Fibroblast of skin of abdomen (primary cell): ENCODE measurements at regions not wholly inside any gene's neighbourhood (a gene's known extent, or its start where the extent isn't known, plus 50 kb on each side); places are given as distances from the start of the nearest gene placed in this dataset.

Experiments
- DNase-seq: peaks from one replicate; pipeline ENCODE4 v3.0.0-alpha.2; 2013

- DNase-seq: no peak
Observed at GRCh38 chr3:55173504-55173903, 245.6 kb upstream of the LRTM1 start.

- DNase-seq: no peak
Observed at GRCh38 chr3:55172913-55173312, 245.1 kb upstream of the LRTM1 start.

- peak; percentile 57 for DNase-seq
Observed at GRCh38 chr3:55170444-55170843, 242.6 kb upstream of the LRTM1 start.

- peak; percentile 100 for DNase-seq
Observed at GRCh38 chr3:55169608-55170072, 241.8 kb upstream of the LRTM1 start.

- DNase-seq: no peak
Observed at GRCh38 chr3:55169161-55169560, 241.3 kb upstream of the LRTM1 start.

- peak; percentile 89 for DNase-seq
Observed at GRCh38 chr3:55167586-55168317, 239.9 kb upstream of the LRTM1 start.

GRCh38 chr3:55166576-55167555, 239.0 kb upstream of the LRTM1 start:
- peak; percentile 64 for DNase-seq

GRCh38 chr3:55165704-55166405, 238.0 kb upstream of the LRTM1 start:
- no peak for DNase-seq

- DNase-seq: peak; percentile 69
Observed at GRCh38 chr3:55165278-55165677, 237.4 kb upstream of the LRTM1 start.

- DNase-seq: peak; percentile 92
Observed at GRCh38 chr3:55164876-55165275, 237.0 kb upstream of the LRTM1 start.

- DNase-seq: no peak
Observed at GRCh38 chr3:55164191-55164590, 236.3 kb upstream of the LRTM1 start.

GRCh38 chr3:55163421-55163820, 235.6 kb upstream of the LRTM1 start:
- no peak for DNase-seq

- DNase-seq: peak; percentile 70
Observed at GRCh38 chr3:55162031-55162795, 234.4 kb upstream of the LRTM1 start.

- DNase-seq: peak; percentile 62
Observed at GRCh38 chr3:55161231-55161630, 233.4 kb upstream of the LRTM1 start.

- peak; percentile 100 for DNase-seq
Observed at GRCh38 chr3:55160241-55160983, 232.6 kb upstream of the LRTM1 start.

GRCh38 chr3:55159711-55160110, 231.9 kb upstream of the LRTM1 start:
- no peak for DNase-seq

- DNase-seq: no peak
Observed at GRCh38 chr3:55159016-55159415, 231.2 kb upstream of the LRTM1 start.

- no peak for DNase-seq
Observed at GRCh38 chr3:55158345-55158744, 230.5 kb upstream of the LRTM1 start.

- peak; percentile 53 for DNase-seq
Observed at GRCh38 chr3:55157731-55158130, 229.9 kb upstream of the LRTM1 start.

- peak; percentile 67 for DNase-seq
Observed at GRCh38 chr3:55156851-55157650, 229.2 kb upstream of the LRTM1 start.
